ENCODE measurements at regions not wholly inside any gene's neighbourhood (a gene's known extent, or its start where the extent isn't known, plus 50 kb on each side); places are given as distances from the start of the nearest gene placed in this dataset.
"Not testable (repeated sequence)": the region's sequence is repeated elsewhere in the genome, so short reads cannot be mapped to it uniquely, and the experiment has no call there.

GRCh38 chr9:42239445-42240260, 56.2 kb downstream of the SPATA31A6 start:
- H3K27ac ChIP-seq (ENCODE audit: insufficient read depth in 1 of 2, low read depth in 1 of 2, low read length in 2 of 2, poor library complexity in 1 of 2, severe bottlenecking in 2 of 2); H3K36me3 ChIP-seq (ENCODE audit: control insufficient read depth in 4 of 4, insufficient read depth in 4 of 4, low read length in 3 of 4); H3K4me1 ChIP-seq (ENCODE audit: control extremely low read depth in 1 of 4, control insufficient read depth in 4 of 4, insufficient read depth in 4 of 4, low read length in 3 of 4); H3K9me3 ChIP-seq (ENCODE audit: control extremely low read depth in 1 of 5, control insufficient read depth in 4 of 5, insufficient read depth in 2 of 5, low read depth in 1 of 5, low read length in 4 of 5); H3K27me3 ChIP-seq (replicated peaks in 2 of 5; ENCODE audit: control insufficient read depth in 4 of 5, insufficient read depth in 5 of 5, low read length in 4 of 5); DNase-seq; H3K4me3 ChIP-seq (ENCODE audit: control insufficient read depth in 1 of 7, extremely low read depth in 1 of 7, insufficient read depth in 4 of 7, low read depth in 2 of 7, low read length in 6 of 7); POLR2A ChIA-PET; CTCF ChIA-PET: not testable (repeated sequence)
- WGBS (ENCODE audit: insufficient coverage) = 92% methylated on average over 1 of the region's 1 CpG

DNA sequence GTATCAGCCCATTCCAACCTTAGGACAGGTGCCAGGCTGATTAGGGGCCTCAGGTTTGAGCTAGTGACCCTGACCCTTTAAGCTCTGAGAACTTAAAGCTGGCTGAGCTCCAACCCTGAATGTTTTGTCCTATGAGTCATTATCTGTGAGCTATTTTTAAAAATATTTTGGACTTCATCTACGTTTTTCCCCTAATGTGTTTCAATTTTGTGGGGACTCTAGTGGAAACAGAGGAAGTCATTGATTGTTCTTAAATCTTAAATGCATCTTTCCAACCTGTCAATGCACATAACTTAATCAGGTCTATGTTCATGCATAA, 56.8 kb downstream of the SPATA31A6 start:
- POLR2A ChIA-PET; CTCF ChIA-PET; H3K4me3 ChIP-seq (ENCODE audit: control insufficient read depth in 1 of 7, extremely low read depth in 1 of 7, insufficient read depth in 4 of 7, low read depth in 2 of 7, low read length in 6 of 7); H3K27me3 ChIP-seq (replicated peaks in 2 of 5; ENCODE audit: control insufficient read depth in 4 of 5, insufficient read depth in 5 of 5, low read length in 4 of 5); H3K4me1 ChIP-seq (ENCODE audit: control extremely low read depth in 1 of 4, control insufficient read depth in 4 of 4, insufficient read depth in 4 of 4, low read length in 3 of 4); H3K9me3 ChIP-seq (ENCODE audit: control extremely low read depth in 1 of 5, control insufficient read depth in 4 of 5, insufficient read depth in 2 of 5, low read depth in 1 of 5, low read length in 4 of 5); H3K27ac ChIP-seq (ENCODE audit: insufficient read depth in 1 of 2, low read depth in 1 of 2, low read length in 2 of 2, poor library complexity in 1 of 2, severe bottlenecking in 2 of 2); H3K36me3 ChIP-seq (ENCODE audit: control insufficient read depth in 4 of 4, insufficient read depth in 4 of 4, low read length in 3 of 4); DNase-seq: not testable (repeated sequence)
- WGBS (ENCODE audit: insufficient coverage) = no CpG with 5 or more reads among the region's 1 CpG

DNA sequence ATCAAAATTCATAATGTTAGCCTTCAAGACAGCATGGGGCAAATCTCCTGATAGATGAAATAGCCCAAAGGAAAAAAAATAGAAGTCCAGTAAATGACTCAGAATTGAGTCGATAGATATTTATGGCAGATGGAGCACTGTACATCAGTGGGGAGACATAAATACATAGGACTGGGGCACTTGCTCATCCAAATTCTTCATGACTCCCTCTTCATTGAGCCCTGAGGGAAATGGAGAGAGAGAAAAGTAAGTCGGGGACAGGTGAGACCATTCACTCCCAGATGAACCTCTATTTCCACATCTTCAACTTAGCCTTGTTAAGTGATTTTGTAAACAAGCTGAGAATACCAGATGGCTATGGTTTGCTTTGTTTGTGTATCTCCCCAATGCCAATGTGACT, 59.8 kb downstream of the SPATA31A6 start:
- H3K27me3 ChIP-seq (replicated peaks in 2 of 5; ENCODE audit: control insufficient read depth in 4 of 5, insufficient read depth in 5 of 5, low read length in 4 of 5); POLR2A ChIA-PET; H3K36me3 ChIP-seq (ENCODE audit: control insufficient read depth in 4 of 4, insufficient read depth in 4 of 4, low read length in 3 of 4); H3K4me1 ChIP-seq (ENCODE audit: control extremely low read depth in 1 of 4, control insufficient read depth in 4 of 4, insufficient read depth in 4 of 4, low read length in 3 of 4); H3K4me3 ChIP-seq (ENCODE audit: control insufficient read depth in 1 of 7, extremely low read depth in 1 of 7, insufficient read depth in 4 of 7, low read depth in 2 of 7, low read length in 6 of 7); DNase-seq; H3K27ac ChIP-seq (ENCODE audit: insufficient read depth in 1 of 2, low read depth in 1 of 2, low read length in 2 of 2, poor library complexity in 1 of 2, severe bottlenecking in 2 of 2); H3K9me3 ChIP-seq (ENCODE audit: control extremely low read depth in 1 of 5, control insufficient read depth in 4 of 5, insufficient read depth in 2 of 5, low read depth in 1 of 5, low read length in 4 of 5); CTCF ChIA-PET: not testable (repeated sequence)
- no CpG with 5 or more reads among the region's 2 CpGs for whole genome bisulfite sequencing (ENCODE audit: insufficient coverage)

GRCh38 chr9:42243822-42244221, 60.4 kb downstream of the SPATA31A6 start:
- POLR2A ChIA-PET; CTCF ChIA-PET; H3K36me3 ChIP-seq (ENCODE audit: control insufficient read depth in 4 of 4, insufficient read depth in 4 of 4, low read length in 3 of 4); H3K9me3 ChIP-seq (ENCODE audit: control extremely low read depth in 1 of 5, control insufficient read depth in 4 of 5, insufficient read depth in 2 of 5, low read depth in 1 of 5, low read length in 4 of 5); DNase-seq; H3K27me3 ChIP-seq (replicated peaks in 2 of 5; ENCODE audit: control insufficient read depth in 4 of 5, insufficient read depth in 5 of 5, low read length in 4 of 5); H3K4me1 ChIP-seq (ENCODE audit: control extremely low read depth in 1 of 4, control insufficient read depth in 4 of 4, insufficient read depth in 4 of 4, low read length in 3 of 4); H3K4me3 ChIP-seq (ENCODE audit: control insufficient read depth in 1 of 7, extremely low read depth in 1 of 7, insufficient read depth in 4 of 7, low read depth in 2 of 7, low read length in 6 of 7); H3K27ac ChIP-seq (ENCODE audit: insufficient read depth in 1 of 2, low read depth in 1 of 2, low read length in 2 of 2, poor library complexity in 1 of 2, severe bottlenecking in 2 of 2): not testable (repeated sequence)
- WGBS (ENCODE audit: insufficient coverage) = no CpG with 5 or more reads among the region's 3 CpGs

DNA sequence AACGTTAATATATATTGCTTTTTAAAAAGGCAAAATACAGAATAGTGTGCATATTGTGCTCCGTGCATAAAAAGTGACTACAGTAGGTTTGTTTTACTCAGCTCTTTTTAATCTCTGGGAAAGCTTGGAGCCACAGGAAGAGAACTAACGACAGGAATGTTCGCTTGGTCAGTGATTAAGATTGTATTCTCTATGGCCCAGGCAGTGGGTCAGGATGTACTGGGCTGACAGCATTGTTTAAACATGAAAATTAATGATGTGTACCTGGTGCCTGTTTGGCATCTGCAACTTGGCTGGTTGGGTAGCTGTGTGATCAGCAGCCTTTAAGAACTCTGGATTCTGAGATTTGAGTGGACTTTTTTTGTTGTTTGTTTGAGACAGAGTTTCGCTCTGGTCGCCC, 85.3 kb downstream of the SPATA31A6 start:
- POLR2A ChIA-PET; H3K36me3 ChIP-seq (ENCODE audit: control insufficient read depth in 4 of 4, insufficient read depth in 4 of 4, low read length in 3 of 4); H3K4me1 ChIP-seq (ENCODE audit: control extremely low read depth in 1 of 4, control insufficient read depth in 4 of 4, insufficient read depth in 4 of 4, low read length in 3 of 4); H3K27me3 ChIP-seq (replicated peaks in 2 of 5; ENCODE audit: control insufficient read depth in 4 of 5, insufficient read depth in 5 of 5, low read length in 4 of 5); H3K27ac ChIP-seq (ENCODE audit: insufficient read depth in 1 of 2, low read depth in 1 of 2, low read length in 2 of 2, poor library complexity in 1 of 2, severe bottlenecking in 2 of 2); H3K4me3 ChIP-seq (ENCODE audit: control insufficient read depth in 1 of 7, extremely low read depth in 1 of 7, insufficient read depth in 4 of 7, low read depth in 2 of 7, low read length in 6 of 7); H3K9me3 ChIP-seq (ENCODE audit: control extremely low read depth in 1 of 5, control insufficient read depth in 4 of 5, insufficient read depth in 2 of 5, low read depth in 1 of 5, low read length in 4 of 5); CTCF ChIA-PET; DNase-seq: not testable (repeated sequence)
- WGBS (ENCODE audit: insufficient coverage) = 55% methylated on average over 5 of the region's 6 CpGs

- H3K9me3 ChIP-seq (ENCODE audit: control extremely low read depth in 1 of 5, control insufficient read depth in 4 of 5, insufficient read depth in 2 of 5, low read depth in 1 of 5, low read length in 4 of 5); POLR2A ChIA-PET; CTCF ChIA-PET; H3K4me1 ChIP-seq (ENCODE audit: control extremely low read depth in 1 of 4, control insufficient read depth in 4 of 4, insufficient read depth in 4 of 4, low read length in 3 of 4); H3K27me3 ChIP-seq (replicated peaks in 2 of 5; ENCODE audit: control insufficient read depth in 4 of 5, insufficient read depth in 5 of 5, low read length in 4 of 5); DNase-seq; H3K27ac ChIP-seq (ENCODE audit: insufficient read depth in 1 of 2, low read depth in 1 of 2, low read length in 2 of 2, poor library complexity in 1 of 2, severe bottlenecking in 2 of 2); H3K4me3 ChIP-seq (ENCODE audit: control insufficient read depth in 1 of 7, extremely low read depth in 1 of 7, insufficient read depth in 4 of 7, low read depth in 2 of 7, low read length in 6 of 7); H3K36me3 ChIP-seq (ENCODE audit: control insufficient read depth in 4 of 4, insufficient read depth in 4 of 4, low read length in 3 of 4): not testable (repeated sequence)
- WGBS (ENCODE audit: insufficient coverage) = 97% methylated on average over 11 of the region's 11 CpGs
These were observed 85.7 kb downstream of the SPATA31A6 start for GRCh38 chr9:42269171-42269570.

DNA sequence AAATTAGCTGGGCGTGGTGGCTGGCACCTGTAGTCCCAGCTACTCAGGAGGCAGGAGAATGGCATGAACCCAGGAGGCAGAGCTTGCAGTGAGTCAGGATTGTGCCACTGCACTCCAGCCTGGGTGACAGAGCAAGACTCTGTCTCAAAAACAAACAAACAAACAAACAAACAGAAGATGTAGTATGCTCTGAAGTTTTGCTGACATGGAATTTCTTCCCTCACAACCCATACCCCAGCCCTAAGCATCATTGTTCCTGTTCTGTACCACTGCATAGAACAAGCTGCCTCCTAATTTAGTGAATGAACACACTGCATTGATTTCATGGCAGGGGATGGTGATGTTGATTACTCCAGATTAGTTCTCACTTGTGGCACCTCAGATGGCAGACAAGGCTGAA, 89.7 kb downstream of the SPATA31A6 start:
- H3K27ac ChIP-seq (ENCODE audit: insufficient read depth in 1 of 2, low read depth in 1 of 2, low read length in 2 of 2, poor library complexity in 1 of 2, severe bottlenecking in 2 of 2); DNase-seq; H3K36me3 ChIP-seq (ENCODE audit: control insufficient read depth in 4 of 4, insufficient read depth in 4 of 4, low read length in 3 of 4); H3K27me3 ChIP-seq (replicated peaks in 2 of 5; ENCODE audit: control insufficient read depth in 4 of 5, insufficient read depth in 5 of 5, low read length in 4 of 5); POLR2A ChIA-PET; CTCF ChIA-PET; H3K9me3 ChIP-seq (ENCODE audit: control extremely low read depth in 1 of 5, control insufficient read depth in 4 of 5, insufficient read depth in 2 of 5, low read depth in 1 of 5, low read length in 4 of 5); H3K4me1 ChIP-seq (ENCODE audit: control extremely low read depth in 1 of 4, control insufficient read depth in 4 of 4, insufficient read depth in 4 of 4, low read length in 3 of 4); H3K4me3 ChIP-seq (ENCODE audit: control insufficient read depth in 1 of 7, extremely low read depth in 1 of 7, insufficient read depth in 4 of 7, low read depth in 2 of 7, low read length in 6 of 7): not testable (repeated sequence)
- 80% methylated on average over 1 of the region's 1 CpG for WGBS (ENCODE audit: insufficient coverage)

All from common myeloid progenitor, CD34-positive (primary cell).